IPS DF 4.7 (cell line): ENCODE measurements at regions not wholly inside any gene's neighbourhood (a gene's known extent, or its start where the extent isn't known, plus 50 kb on each side); places are given as distances from the start of the nearest gene placed in this dataset.
"Not testable (repeated sequence)": the region's sequence is repeated elsewhere in the genome, so short reads cannot be mapped to it uniquely, and the experiment has no call there.

Experiments used
- DNase-seq: peaks from one replicate; pipeline ENCODE4 v3.0.0-alpha.2; 2013; ENCODE audit warnings: low spot score; ENCODE audit errors: extremely low read depth

- no peak for DNase-seq
These were observed 1595.6 kb downstream of the SI start for GRCh38 chr3:163482695-163483094.

GRCh38 chr3:163481738-163482137 lies 1596.6 kb downstream of the SI start:
- DNase-seq: no peak

GRCh38 chr3:163476179-163476578 lies 1602.1 kb downstream of the SI start:
- no peak for DNase-seq

GRCh38 chr3:163474766-163475165 lies 1603.5 kb downstream of the SI start:
- DNase-seq: no peak

- DNase-seq: no peak
These were observed 1609.6 kb downstream of the SI start for GRCh38 chr3:163468531-163469335.

GRCh38 chr3:163462446-163462845 lies 1615.8 kb downstream of the SI start:
- no peak for DNase-seq

- DNase-seq: no peak
These were observed 1627.6 kb downstream of the SI start for GRCh38 chr3:163450698-163451097.

- DNase-seq: no peak
These were observed 1639.5 kb downstream of the SI start for GRCh38 chr3:163438760-163439159.

- no peak for DNase-seq
These were observed 1655.6 kb downstream of the SI start for GRCh38 chr3:163422671-163423070.

- no peak for DNase-seq
These were observed 1686.7 kb downstream of the SI start for GRCh38 chr3:163391407-163392181.

- DNase-seq: no peak
These were observed 1693.9 kb downstream of the SI start for GRCh38 chr3:163384383-163384782.

GRCh38 chr3:163382183-163382582 lies 1696.1 kb downstream of the SI start:
- no peak for DNase-seq

GRCh38 chr3:163368168-163368567 lies 1710.1 kb downstream of the SI start:
- no peak for DNase-seq

GRCh38 chr3:163364717-163365116 lies 1713.6 kb downstream of the SI start:
- no peak for DNase-seq

GRCh38 chr3:163362151-163362550 lies 1716.1 kb downstream of the SI start:
- DNase-seq: no peak

GRCh38 chr3:163361357-163361878 lies 1716.9 kb downstream of the SI start:
- DNase-seq: not testable (repeated sequence)

GRCh38 chr3:163347944-163348343 lies 1730.4 kb downstream of the SI start:
- DNase-seq: no peak

- no peak for DNase-seq
These were observed 1742.9 kb downstream of the SI start for GRCh38 chr3:163335429-163335828.

- peak; percentile 9 for DNase-seq
These were observed 1749.6 kb downstream of the SI start for GRCh38 chr3:163328680-163329079.

GRCh38 chr3:163327086-163327485 lies 1751.2 kb downstream of the SI start:
- DNase-seq: no peak

GRCh38 chr3:163315786-163316185 lies 1762.5 kb downstream of the SI start:
- no peak for DNase-seq

GRCh38 chr3:163306405-163306804 lies 1771.9 kb downstream of the SI start:
- DNase-seq: no peak
